Hippocampal formation (tissue), 2 donors: ENCODE measurements at regions not wholly inside any gene's neighbourhood (a gene's known extent, or its start where the extent isn't known, plus 50 kb on each side); places are given as distances from the start of the nearest gene placed in this dataset.
A peak's percentile ranks its signal among the peaks of the same experiment; 100 is the strongest.

Experiments used
- DNase-seq, 2 donors: peaks; one replicate each; lab custom pipeline; 2025; lab: John Stamatoyannopoulos, UW

- DNase-seq: no peak
Measured at GRCh38 chr9:107169796-107170195, 113.3 kb upstream of the RAD23B start.

GRCh38 chr9:107170801-107171200 lies 112.3 kb upstream of the RAD23B start:
- DNase-seq: no peak

GRCh38 chr9:107172160-107172978 lies 110.7 kb upstream of the RAD23B start:
- DNase-seq: peak; percentile 53 to 76

GRCh38 chr9:107172979-107173347 lies 110.1 kb upstream of the RAD23B start:
- DNase-seq: no peak

GRCh38 chr9:107173422-107174180 lies 109.5 kb upstream of the RAD23B start:
- no peak for DNase-seq

GRCh38 chr9:107174441-107174840 lies 108.6 kb upstream of the RAD23B start:
- no peak for DNase-seq

- DNase-seq: no peak
Measured at GRCh38 chr9:107175041-107175440, 108.0 kb upstream of the RAD23B start.

- no peak for DNase-seq
Measured at GRCh38 chr9:107175816-107176435, 107.2 kb upstream of the RAD23B start.

- DNase-seq: no peak
Measured at GRCh38 chr9:107176436-107177151, 106.5 kb upstream of the RAD23B start.

GRCh38 chr9:107177243-107177839 lies 105.7 kb upstream of the RAD23B start:
- DNase-seq: no peak

GRCh38 chr9:107177857-107178256 lies 105.2 kb upstream of the RAD23B start:
- DNase-seq: no peak

GRCh38 chr9:107178293-107178692 lies 104.8 kb upstream of the RAD23B start:
- no peak for DNase-seq

- no peak for DNase-seq
Measured at GRCh38 chr9:107180206-107180605, 102.9 kb upstream of the RAD23B start.

- DNase-seq: no peak
Measured at GRCh38 chr9:107183176-107183575, 99.9 kb upstream of the RAD23B start.

- DNase-seq: no peak
Measured at GRCh38 chr9:107188376-107188775, 94.7 kb upstream of the RAD23B start.

GRCh38 chr9:107190061-107190935 lies 92.8 kb upstream of the RAD23B start:
- DNase-seq: no peak

- no peak for DNase-seq
Measured at GRCh38 chr9:107190936-107191290, 92.2 kb upstream of the RAD23B start.

- DNase-seq: no peak
Measured at GRCh38 chr9:107193251-107193650, 89.8 kb upstream of the RAD23B start.

GRCh38 chr9:107198718-107199117 lies 84.4 kb upstream of the RAD23B start:
- DNase-seq: no peak

- DNase-seq: no peak
Measured at GRCh38 chr9:107208121-107208520, 75.0 kb upstream of the RAD23B start.

GRCh38 chr9:107210775-107211174 lies 72.3 kb upstream of the RAD23B start:
- no peak for DNase-seq
